ENCODE measurements at regions not wholly inside any gene's neighbourhood (a gene's known extent, or its start where the extent isn't known, plus 50 kb on each side); places are given as distances from the start of the nearest gene placed in this dataset.

GRCh38 chr19:57016491-57016890, 103.3 kb upstream of the USP29 start:
- TF ChIP-seq CTCF (IDR thresholded peaks at IDR 0.05; ENCODE audit: poor library complexity, severe bottlenecking), result no peak
- no peak for TF ChIP-seq MXI1 (conservative IDR thresholded peaks at IDR 0.05; ENCODE audit: poor library complexity, severe bottlenecking)
- TF ChIP-seq SMC3 (conservative IDR thresholded peaks at IDR 0.05; ENCODE audit: poor library complexity), result no peak
